GM12891 (cell line): ENCODE measurements at regions not wholly inside any gene's neighbourhood (a gene's known extent, or its start where the extent isn't known, plus 50 kb on each side); places are given as distances from the start of the nearest gene placed in this dataset.

Source experiments
- POLR2A ChIP-seq: IDR thresholded peaks from 2 replicates; pipeline ENCODE4 v1.6.1; 2011; ENCODE audit warnings: low read depth, low read length, control low read depth
- POLR2AphosphoS5 ChIP-seq: IDR thresholded peaks from 2 replicates; pipeline ENCODE4 v1.6.1; 2011; ENCODE audit warnings: low read depth, low read length, control low read depth
- POU2F2 ChIP-seq: IDR thresholded peaks from 2 replicates; pipeline ENCODE4 v1.6.1; 2011; ENCODE audit warnings: low read depth, mild to moderate bottlenecking, control low read depth, low read length, moderate library complexity
- SPI1 ChIP-seq: IDR thresholded peaks from 2 replicates; pipeline ENCODE4 v1.6.1; 2011; ENCODE audit warnings: low read depth, low read length, control low read depth
- TAF1 ChIP-seq: IDR thresholded peaks from 2 replicates; pipeline ENCODE4 v1.6.1; 2011; ENCODE audit warnings: low read depth, low read length, control low read depth

DNA sequence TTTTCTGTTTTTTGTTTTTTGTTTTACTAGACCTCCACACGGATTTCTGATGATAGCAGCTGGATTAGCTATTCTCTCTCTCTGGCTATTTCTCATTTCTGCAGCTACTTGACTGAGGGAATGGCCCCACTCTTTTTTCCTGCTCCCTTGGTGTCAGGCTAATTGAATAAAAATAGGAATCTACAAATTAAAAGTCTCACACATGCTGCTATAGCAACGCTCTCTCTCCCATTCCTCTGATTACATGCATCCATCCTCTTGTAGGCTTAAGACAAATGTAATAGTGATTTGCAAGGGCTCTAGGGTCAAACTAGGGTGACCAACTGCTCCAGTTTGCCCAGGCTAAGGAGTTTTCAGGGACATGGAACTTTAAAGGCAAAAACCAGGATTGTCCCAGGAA is 221.8 kb downstream of the PHLDA1 start:
- TF ChIP-seq POLR2A (no peak), POLR2AphosphoS5 (no peak), TAF1 (no peak), SPI1 (no peak), POU2F2 (no peak)
